ENCODE measurements at regions not wholly inside any gene's neighbourhood (a gene's known extent, or its start where the extent isn't known, plus 50 kb on each side); places are given as distances from the start of the nearest gene placed in this dataset.

- TF ChIP-seq CTCF (IDR thresholded peaks at IDR 0.05), result no peak
- TF ChIP-seq POLR2A (IDR thresholded peaks at IDR 0.05), result no peak
Measured at GRCh38 chr13:40387775-40388174, 278.7 kb downstream of the FOXO1 start.

Measured in right lobe of liver (tissue), 4 donors.